Cardiac fibroblast (primary cell): ENCODE measurements at regions not wholly inside any gene's neighbourhood (a gene's known extent, or its start where the extent isn't known, plus 50 kb on each side); places are given as distances from the start of the nearest gene placed in this dataset.
A peak's percentile ranks its signal among the peaks of the same experiment; 100 is the strongest.

Experiments used
- DNase-seq, 2 donors: peaks; one replicate each; pipeline versions ENCODE4 v3.0.0 to v3.0.0-alpha.2; 2010; ENCODE audit warnings: low read depth in 2 of 2
- H3K4me3 ChIP-seq, 2 donors: replicated peaks in 1 of 2; 1 replicate in 1 of 2; 2 replicates in 1 of 2; pipeline ENCODE4 v1.5.1; 2011; ENCODE audit warnings: low read depth in 2 of 2, low read length in 2 of 2, mild to moderate bottlenecking in 2 of 2, moderate library complexity in 1 of 2
- CTCF ChIP-seq: IDR thresholded peaks from one replicate; pipeline ENCODE4 v1.5.1; 2011; ENCODE audit warnings: low read depth, mild to moderate bottlenecking, low read length, inconsistent platforms

- DNase-seq = peak; percentile 39 to 42
- no peak for TF ChIP-seq CTCF
- H3K4me3 ChIP-seq = no peak overlapping the region
Measured at GRCh38 chr2:122056853-122057252, 301.4 kb downstream of the TSN start.

- H3K4me3 ChIP-seq = no peak overlapping the region
- DNase-seq = no peak
- TF ChIP-seq CTCF = no peak
Measured at GRCh38 chr2:122061206-122061605, 305.8 kb downstream of the TSN start.

DNA sequence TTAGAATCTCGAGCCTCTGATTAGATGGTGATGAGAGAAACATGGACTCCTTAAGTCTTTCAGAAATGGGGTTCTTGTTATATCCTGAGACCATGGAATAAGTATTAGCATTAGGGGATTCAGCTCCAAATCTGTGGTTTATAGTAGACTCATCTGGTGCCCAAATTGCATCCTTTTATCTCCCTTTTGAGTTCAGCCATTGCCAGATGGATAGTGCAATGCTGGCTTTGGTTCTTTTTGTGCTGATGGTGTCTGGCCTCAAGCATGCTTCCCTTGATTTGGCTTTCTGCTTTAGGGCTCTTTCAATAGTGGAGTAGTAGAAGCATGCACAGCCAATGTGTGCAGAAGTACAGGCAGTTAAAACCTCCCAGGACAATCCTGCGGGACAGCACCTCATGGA is 306.4 kb downstream of the TSN start:
- no peak for TF ChIP-seq CTCF
- no peak overlapping the region for H3K4me3 ChIP-seq
- no peak for DNase-seq

DNA sequence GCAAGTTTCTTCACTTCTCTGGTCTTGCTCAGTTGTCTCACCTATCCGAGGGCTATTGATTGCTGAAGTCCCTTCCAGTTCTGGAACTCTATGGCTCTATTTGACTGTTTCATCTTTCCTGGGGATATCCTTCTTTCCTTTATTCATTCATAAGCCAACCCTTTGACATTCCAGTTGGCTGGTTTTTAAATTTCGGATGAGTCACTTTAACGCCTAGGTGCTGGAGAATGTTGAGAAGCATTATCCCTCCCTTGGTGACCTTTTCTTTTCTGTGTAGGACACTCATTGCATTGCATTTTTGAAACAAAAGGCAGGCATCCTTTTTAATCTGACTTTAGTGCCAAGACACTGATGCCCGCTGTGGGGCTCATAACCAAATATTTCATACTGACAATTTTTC is 307.1 kb downstream of the TSN start:
- no peak for DNase-seq
- no peak for TF ChIP-seq CTCF
- H3K4me3 ChIP-seq = no peak overlapping the region

DNA sequence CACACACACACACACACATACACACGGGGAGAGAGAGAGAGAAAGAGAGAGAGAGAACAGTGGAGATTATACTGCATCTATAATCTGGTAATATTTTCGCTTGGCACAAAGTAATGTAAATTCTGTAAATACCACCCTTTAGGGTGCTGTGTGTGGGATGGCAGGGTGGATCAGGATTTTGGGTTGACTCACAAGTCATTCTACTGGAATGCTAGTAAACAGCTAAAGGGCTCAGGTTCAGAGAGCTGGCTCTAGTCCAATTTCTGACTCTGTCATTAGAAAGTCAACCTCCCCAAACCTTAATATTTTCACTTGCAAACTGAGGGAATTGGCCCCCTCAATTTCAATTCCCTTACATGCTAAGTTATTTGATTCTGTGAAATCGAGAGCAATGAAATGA is 308.3 kb downstream of the TSN start:
- no peak for TF ChIP-seq CTCF
- no peak overlapping the region for H3K4me3 ChIP-seq

GRCh38 chr2:122070241-122070731 is 314.8 kb downstream of the TSN start:
- TF ChIP-seq CTCF = no peak
- DNase-seq = peak; percentile 26 to 68
- no peak overlapping the region for H3K4me3 ChIP-seq

More for the DNA sequence above, 308.3 kb downstream of the TSN start:
- peak; percentile 19 to 56 for DNase-seq

DNA sequence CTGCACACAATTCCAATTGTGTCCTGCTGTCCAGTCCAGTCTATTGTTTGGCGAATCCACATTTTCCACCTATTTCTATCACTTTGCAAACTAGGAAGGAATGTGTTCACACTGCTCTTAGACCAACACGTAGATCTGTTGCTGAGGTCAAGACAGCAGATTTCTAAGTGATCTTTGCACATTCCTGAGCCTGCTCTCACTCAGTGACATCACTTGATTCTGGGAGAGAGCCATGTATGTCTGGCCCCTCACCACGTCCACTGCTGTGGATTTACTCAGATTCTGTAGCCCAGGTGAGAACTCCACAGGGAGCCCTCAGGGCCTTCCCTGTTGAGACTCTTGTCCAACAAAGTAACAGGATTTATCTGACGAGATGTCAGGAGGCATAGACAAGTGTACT is 317.2 kb downstream of the TSN start:
- peak; percentile 15 to 63 for DNase-seq
- no peak overlapping the region for H3K4me3 ChIP-seq
- no peak for TF ChIP-seq CTCF
